IPS-20b (cell line): ENCODE measurements at regions not wholly inside any gene's neighbourhood (a gene's known extent, or its start where the extent isn't known, plus 50 kb on each side); places are given as distances from the start of the nearest gene placed in this dataset.

Source experiments
- H3K27ac ChIP-seq: one replicate; pipeline ENCODE4 v1.5.1; 2013; ENCODE audit warnings: low read length
- H3K27me3 ChIP-seq: 2 replicates; pipeline ENCODE4 v1.6.1; 2013; ENCODE audit warnings: mild to moderate bottlenecking, low read length, inconsistent platforms; ENCODE audit not compliant: insufficient read depth
- H3K36me3 ChIP-seq: 2 replicates; pipeline ENCODE4 v1.6.1; 2013; ENCODE audit warnings: low read depth, mild to moderate bottlenecking, inconsistent platforms, low read length, moderate library complexity; ENCODE audit not compliant: insufficient read depth
- H3K4me1 ChIP-seq: 2 replicates; pipeline ENCODE4 v1.6.1; 2013; ENCODE audit warnings: mild to moderate bottlenecking, control low read depth, inconsistent platforms, low read length, moderate library complexity; ENCODE audit not compliant: insufficient read depth
- H3K4me3 ChIP-seq: 2 replicates; pipeline ENCODE4 v1.5.1; 2013; ENCODE audit warnings: mild to moderate bottlenecking, low read length, inconsistent platforms
- H3K9ac ChIP-seq: 2 replicates; pipeline ENCODE4 v1.6.1; 2013; ENCODE audit warnings: low read depth, mild to moderate bottlenecking, inconsistent platforms, low read length, moderate library complexity
- H3K9me3 ChIP-seq: 2 replicates; pipeline ENCODE4 v1.6.1; 2013; ENCODE audit warnings: mild to moderate bottlenecking, low read depth, low read length, inconsistent platforms; ENCODE audit not compliant: insufficient read depth

- no peak overlapping the region for H3K27ac ChIP-seq
These were observed 88.9 kb upstream of the MID1 start for GRCh38 chrX:10709276-10709675.

GRCh38 chrX:10714531-10714930 lies 94.1 kb upstream of the MID1 start:
- H3K36me3 ChIP-seq: no peaks in the 10 kb centered on the region
- H3K27ac ChIP-seq: no peak overlapping the region
- peaks cover 9% of the 10 kb centered on the region; the same call in 1 of the 2 replicates for H3K4me1 ChIP-seq
- no peak overlapping the region for H3K4me3 ChIP-seq
- no peaks in the 10 kb centered on the region for H3K27me3 ChIP-seq
- H3K9me3 ChIP-seq: no peaks in the 10 kb centered on the region; the same call in 1 of the 2 replicates
- no peak overlapping the region for H3K9ac ChIP-seq

More at GRCh38 chrX:10709276-10709675, 88.9 kb upstream of the MID1 start:
- H3K4me1 ChIP-seq: peaks cover 13% of the 10 kb centered on the region; the same call in 1 of the 2 replicates
- no peaks in the 10 kb centered on the region for H3K36me3 ChIP-seq
- H3K9me3 ChIP-seq: no peaks in the 10 kb centered on the region
- no peak overlapping the region for H3K9ac ChIP-seq
- no peaks in the 10 kb centered on the region for H3K27me3 ChIP-seq
- H3K4me3 ChIP-seq: no peak overlapping the region

GRCh38 chrX:10722851-10723250 lies 102.5 kb upstream of the MID1 start:
- Histone ChIP-seq H3K9me3 (no peaks in the 10 kb centered on the region), H3K36me3 (no peaks in the 10 kb centered on the region), H3K9ac (no peak overlapping the region), H3K4me1 (peaks cover 3% of the 10 kb centered on the region; the same call in 1 of the 2 replicates), H3K4me3 (no peak overlapping the region), H3K27ac (no peak overlapping the region), H3K27me3 (no peaks in the 10 kb centered on the region)

- no peak overlapping the region for H3K9ac ChIP-seq
- H3K4me1 ChIP-seq: peaks cover 10% of the 10 kb centered on the region; the same call in 1 of the 2 replicates
- H3K9me3 ChIP-seq: no peaks in the 10 kb centered on the region
- no peaks in the 10 kb centered on the region for H3K27me3 ChIP-seq
- H3K27ac ChIP-seq: no peak overlapping the region
- H3K36me3 ChIP-seq: no peaks in the 10 kb centered on the region
- no peak overlapping the region for H3K4me3 ChIP-seq
These were observed 104.7 kb upstream of the MID1 start for GRCh38 chrX:10725071-10725470.

- no peaks in the 10 kb centered on the region for H3K9me3 ChIP-seq
These were observed 106.3 kb upstream of the MID1 start for GRCh38 chrX:10726647-10727046.

GRCh38 chrX:10728806-10729389 lies 108.5 kb upstream of the MID1 start:
- H3K36me3 ChIP-seq: no peaks in the 10 kb centered on the region
- H3K9ac ChIP-seq: no peak overlapping the region
- no peak overlapping the region for H3K27ac ChIP-seq
- no peaks in the 10 kb centered on the region for H3K9me3 ChIP-seq
- no peak overlapping the region for H3K4me3 ChIP-seq
- H3K27me3 ChIP-seq: no peaks in the 10 kb centered on the region
- H3K4me1 ChIP-seq: peaks cover 10% of the 10 kb centered on the region; the same call in 1 of the 2 replicates

More at GRCh38 chrX:10726647-10727046, 106.3 kb upstream of the MID1 start:
- H3K36me3 ChIP-seq: no peaks in the 10 kb centered on the region
- H3K4me3 ChIP-seq: no peak overlapping the region
- H3K4me1 ChIP-seq: peaks cover 10% of the 10 kb centered on the region; the same call in 1 of the 2 replicates
- no peak overlapping the region for H3K27ac ChIP-seq
- H3K9ac ChIP-seq: no peak overlapping the region
- H3K27me3 ChIP-seq: no peaks in the 10 kb centered on the region

GRCh38 chrX:10739426-10739825 lies 119.0 kb upstream of the MID1 start:
- Histone ChIP-seq H3K9me3 (no peaks in the 10 kb centered on the region), H3K36me3 (no peaks in the 10 kb centered on the region), H3K4me3 (no peak overlapping the region), H3K9ac (no peak overlapping the region), H3K27me3 (no peaks in the 10 kb centered on the region), H3K27ac (no peak overlapping the region), H3K4me1 (peaks cover 11% of the 10 kb centered on the region)

- Histone ChIP-seq H3K36me3 (no peaks in the 10 kb centered on the region), H3K9me3 (no peaks in the 10 kb centered on the region), H3K9ac (no peak overlapping the region), H3K27ac (no peak overlapping the region), H3K27me3 (no peaks in the 10 kb centered on the region), H3K4me3 (no peak overlapping the region), H3K4me1 (peaks cover 15% of the 10 kb centered on the region)
These were observed 120.6 kb upstream of the MID1 start for GRCh38 chrX:10741003-10741402.

- H3K27ac ChIP-seq: no peak overlapping the region
- H3K36me3 ChIP-seq: no peaks in the 10 kb centered on the region
- no peaks in the 10 kb centered on the region for H3K9me3 ChIP-seq
- H3K4me3 ChIP-seq: no peak overlapping the region
- no peaks in the 10 kb centered on the region for H3K27me3 ChIP-seq
- peaks cover 15% of the 10 kb centered on the region for H3K4me1 ChIP-seq
- H3K9ac ChIP-seq: no peak overlapping the region
These were observed 121.2 kb upstream of the MID1 start for GRCh38 chrX:10741550-10741949.

- no peak overlapping the region for H3K4me3 ChIP-seq
- H3K36me3 ChIP-seq: no peaks in the 10 kb centered on the region
- H3K27ac ChIP-seq: no peak overlapping the region
- H3K27me3 ChIP-seq: no peaks in the 10 kb centered on the region
- H3K9me3 ChIP-seq: no peaks in the 10 kb centered on the region
- H3K4me1 ChIP-seq: peaks cover 22% of the 10 kb centered on the region
- no peak overlapping the region for H3K9ac ChIP-seq
These were observed 123.1 kb upstream of the MID1 start for GRCh38 chrX:10743476-10743875.

GRCh38 chrX:10744007-10744406 lies 123.6 kb upstream of the MID1 start:
- no peak overlapping the region for H3K27ac ChIP-seq
- no peaks in the 10 kb centered on the region for H3K9me3 ChIP-seq

GRCh38 chrX:10747975-10748374 lies 127.6 kb upstream of the MID1 start:
- no peak overlapping the region for H3K27ac ChIP-seq
- no peaks in the 10 kb centered on the region for H3K9me3 ChIP-seq
- H3K4me1 ChIP-seq: peaks cover 22% of the 10 kb centered on the region
- no peak overlapping the region for H3K9ac ChIP-seq
- H3K4me3 ChIP-seq: no peak overlapping the region
- no peaks in the 10 kb centered on the region for H3K27me3 ChIP-seq
- H3K36me3 ChIP-seq: no peaks in the 10 kb centered on the region

More at GRCh38 chrX:10744007-10744406, 123.6 kb upstream of the MID1 start:
- no peak overlapping the region for H3K9ac ChIP-seq
- peaks cover 22% of the 10 kb centered on the region for H3K4me1 ChIP-seq
- H3K36me3 ChIP-seq: no peaks in the 10 kb centered on the region
- H3K27me3 ChIP-seq: no peaks in the 10 kb centered on the region
- no peak overlapping the region for H3K4me3 ChIP-seq
